Colon (tissue), 2 donors: ENCODE measurements at regions not wholly inside any gene's neighbourhood (a gene's known extent, or its start where the extent isn't known, plus 50 kb on each side); places are given as distances from the start of the nearest gene placed in this dataset.
"Not testable (repeated sequence)": the region's sequence is repeated elsewhere in the genome, so short reads cannot be mapped to it uniquely, and the experiment has no call there.

Experiments used
- FAIRE-seq: peaks from 2 replicates; lab custom pipeline; 2012; peaks lifted over from hg19 to GRCh38; lab: Jason Lieb, UNC
- donor health status: control.
- donor health status: control.

GRCh38 chr1:233722212-233722979 lies 108.5 kb downstream of the KCNK1 start:
- no peak for FAIRE-seq

- FAIRE-seq: no peak
Measured at GRCh38 chr1:233723387-233723786, 109.5 kb downstream of the KCNK1 start.

- not testable (repeated sequence) for FAIRE-seq
Measured at GRCh38 chr1:233724131-233724631, 110.3 kb downstream of the KCNK1 start.

- no peak for FAIRE-seq
Measured at GRCh38 chr1:233725423-233725822, 111.5 kb downstream of the KCNK1 start.

- FAIRE-seq: no peak
Measured at GRCh38 chr1:233728721-233729120, 114.8 kb downstream of the KCNK1 start.

GRCh38 chr1:233730380-233730779 lies 116.5 kb downstream of the KCNK1 start:
- no peak for FAIRE-seq

GRCh38 chr1:233730809-233731208 lies 116.9 kb downstream of the KCNK1 start:
- FAIRE-seq: no peak

GRCh38 chr1:233732206-233732605 lies 118.3 kb downstream of the KCNK1 start:
- no peak for FAIRE-seq

GRCh38 chr1:233734456-233734855 lies 120.5 kb downstream of the KCNK1 start:
- no peak for FAIRE-seq

- FAIRE-seq: no peak
Measured at GRCh38 chr1:233735331-233735730, 121.4 kb downstream of the KCNK1 start.

- no peak for FAIRE-seq
Measured at GRCh38 chr1:233735847-233736246, 121.9 kb downstream of the KCNK1 start.

GRCh38 chr1:233737341-233737740 lies 123.4 kb downstream of the KCNK1 start:
- FAIRE-seq: no peak

GRCh38 chr1:233738396-233738795 lies 124.5 kb downstream of the KCNK1 start:
- no peak for FAIRE-seq

GRCh38 chr1:233738850-233739249 lies 124.9 kb downstream of the KCNK1 start:
- no peak for FAIRE-seq

GRCh38 chr1:233744779-233745513 lies 131.0 kb downstream of the KCNK1 start:
- no peak for FAIRE-seq

GRCh38 chr1:233750139-233750538 lies 136.2 kb downstream of the KCNK1 start:
- no peak for FAIRE-seq

GRCh38 chr1:233759665-233760064 lies 144.8 kb upstream of the SLC35F3 start:
- no peak for FAIRE-seq

GRCh38 chr1:233764304-233764703 lies 140.2 kb upstream of the SLC35F3 start:
- not testable (repeated sequence) for FAIRE-seq

- no peak for FAIRE-seq
Measured at GRCh38 chr1:233777566-233777965, 126.9 kb upstream of the SLC35F3 start.

- FAIRE-seq: no peak
Measured at GRCh38 chr1:233780049-233780448, 124.4 kb upstream of the SLC35F3 start.

GRCh38 chr1:233782937-233783586 lies 121.4 kb upstream of the SLC35F3 start:
- FAIRE-seq: no peak

GRCh38 chr1:233787599-233787998 lies 116.9 kb upstream of the SLC35F3 start:
- no peak for FAIRE-seq

GRCh38 chr1:233788687-233789086 lies 115.8 kb upstream of the SLC35F3 start:
- FAIRE-seq: no peak
